Neural cell (in vitro differentiated cells): ENCODE measurements at regions not wholly inside any gene's neighbourhood (a gene's known extent, or its start where the extent isn't known, plus 50 kb on each side); places are given as distances from the start of the nearest gene placed in this dataset.

Experiments used
- H2AFZ ChIP-seq: fragments of 200-600, 300-800 bp; sonication (generic), shearing (Covaris generic); 2 replicates; pipeline ENCODE4 v1.6.0; 2014; ENCODE audit warnings: low read depth, mild to moderate bottlenecking, antibody characterized with exemption, low read length, moderate library complexity
- H3F3A ChIP-seq: fragments of 200-600 bp; shearing (Covaris generic); 2 replicates; pipeline ENCODE4 v1.6.1; 2016; ENCODE audit warnings: mild to moderate bottlenecking, moderate library complexity, mixed read lengths, antibody characterized with exemption, low read length; ENCODE audit not compliant: insufficient read depth, poor library complexity, severe bottlenecking
- H3K27ac ChIP-seq: fragments of 200-600, 300-800 bp; sonication (generic), shearing (Covaris generic); 2 replicates; pipeline ENCODE4 v1.5.1; 2014; ENCODE audit warnings: mild to moderate bottlenecking, low read length, moderate library complexity
- H3K27me3 ChIP-seq: fragments of 300-800, 200-600 bp; sonication (generic), shearing (Covaris generic); 2 replicates; pipeline ENCODE4 v1.6.0; 2014; ENCODE audit warnings: mild to moderate bottlenecking, low read depth, low read length, moderate library complexity; ENCODE audit not compliant: insufficient read depth
- H3K36me3 ChIP-seq: fragments of 300-800, 200-600 bp; sonication (generic), shearing (Covaris generic); 2 replicates; pipeline ENCODE4 v1.5.1; 2014; ENCODE audit warnings: mild to moderate bottlenecking, antibody characterized with exemption, low read length, moderate library complexity; ENCODE audit not compliant: insufficient read depth
- H3K4me2 ChIP-seq: fragments of 300-800, 200-600 bp; sonication (generic), shearing (Covaris generic); 2 replicates; pipeline ENCODE4 v1.6.0; 2014; ENCODE audit warnings: mild to moderate bottlenecking, low read length
- H3K4me3 ChIP-seq: fragments of 300-800, 200-600 bp; sonication (generic), shearing (Covaris generic); 2 replicates; pipeline ENCODE4 v1.5.1; 2014; ENCODE audit warnings: mild to moderate bottlenecking, low read length, moderate library complexity
- H3K79me2 ChIP-seq: fragments of 200-600 bp; shearing (Covaris generic); replicated peaks from 2 replicates; pipeline ENCODE4 v1.6.0; 2014; ENCODE audit warnings: mild to moderate bottlenecking, low read length, moderate library complexity; ENCODE audit not compliant: insufficient read depth
- H3K9ac ChIP-seq: fragments of 300-800, 200-600 bp; sonication (generic), shearing (Covaris generic); 2 replicates; pipeline ENCODE4 v1.6.1; 2016; ENCODE audit warnings: mild to moderate bottlenecking, low read length, mixed read lengths
- H3K9me2 ChIP-seq: fragments of 200-600 bp; shearing (Covaris generic); 2 replicates; pipeline ENCODE4 v1.6.1; 2016; ENCODE audit warnings: mild to moderate bottlenecking, low read length, mixed read lengths; ENCODE audit not compliant: insufficient read depth
- H3K9me3 ChIP-seq: fragments of 200-600, 300-800 bp; sonication (generic), shearing (Covaris generic); 2 replicates; pipeline ENCODE4 v1.6.1; 2016; ENCODE audit warnings: mild to moderate bottlenecking, mixed run types, low read length, moderate library complexity, mixed read lengths
- H4K20me1 ChIP-seq: fragments of 200-600 bp; shearing (Covaris generic); 2 replicates; pipeline ENCODE4 v1.6.1; 2016; ENCODE audit warnings: mild to moderate bottlenecking, mixed run types; ENCODE audit not compliant: insufficient read depth
- EP300 ChIP-seq: fragments of 450-650 bp; conservative IDR thresholded peaks from 2 replicates; pipeline ENCODE4 v1.6.1; 2014; ENCODE audit warnings: antibody characterized with exemption, mild to moderate bottlenecking, moderate library complexity; ENCODE audit not compliant: poor library complexity, severe bottlenecking
- EZH2 ChIP-seq: fragments of 200-600, 300-800 bp; shearing (Covaris generic), sonication (generic); IDR thresholded peaks from 2 replicates; pipeline ENCODE4 v1.6.1; 2014; ENCODE audit warnings: antibody characterized with exemption, low read length, borderline replicate concordance, mild to moderate bottlenecking; ENCODE audit not compliant: insufficient read depth, poor library complexity, severe bottlenecking
- MXI1 ChIP-seq: fragments of 450-650 bp; conservative IDR thresholded peaks from 2 replicates; pipeline ENCODE4 v1.6.1; 2014; ENCODE audit warnings: antibody characterized with exemption, mild to moderate bottlenecking; ENCODE audit not compliant: poor library complexity, severe bottlenecking
- POLR2AphosphoS5 ChIP-seq: IDR thresholded peaks from 2 replicates; pipeline ENCODE4 v1.6.1; 2012
- RAD21 ChIP-seq: fragments of 450-650 bp; conservative IDR thresholded peaks from 2 replicates; pipeline ENCODE4 v1.6.1; 2014; ENCODE audit warnings: antibody characterized with exemption, mild to moderate bottlenecking, moderate library complexity
- REST ChIP-seq: IDR thresholded peaks from 2 replicates; pipeline ENCODE4 v1.6.1; 2012; ENCODE audit warnings: borderline replicate concordance
- SMC3 ChIP-seq: fragments of 450-650 bp; conservative IDR thresholded peaks from 2 replicates; pipeline ENCODE4 v1.6.1; 2014; ENCODE audit warnings: antibody characterized with exemption, mild to moderate bottlenecking, moderate library complexity; ENCODE audit not compliant: poor library complexity
- TAF1 ChIP-seq: IDR thresholded peaks from 2 replicates; pipeline ENCODE4 v1.6.1; 2012; ENCODE audit warnings: low read depth
- TF ChIP-seq, protein P1 (sequence below): fragments of 450-650 bp; IDR thresholded peaks from 2 replicates; pipeline ENCODE4 v1.5.1; 2014; ENCODE audit warnings: antibody characterized with exemption, mild to moderate bottlenecking, moderate library complexity; ENCODE audit not compliant: poor library complexity, severe bottlenecking

GRCh38 chr7:106346167-106346677 is 61.4 kb upstream of the NAMPT start:
- no peak overlapping the region for H3K9ac ChIP-seq
- H3K9me3 ChIP-seq, result no peaks in the 10 kb centered on the region
- H3K27me3 ChIP-seq, result no peaks in the 10 kb centered on the region
- no peak overlapping the region for H3K4me3 ChIP-seq
- no peak overlapping the region for H2AFZ ChIP-seq
- no peaks in the 10 kb centered on the region for H3F3A ChIP-seq
- H3K79me2 ChIP-seq, result no peaks in the 10 kb centered on the region
- H4K20me1 ChIP-seq, result no peaks in the 10 kb centered on the region
- no peak for TF ChIP-seq SMC3
- no peak for TF ChIP-seq MXI1
- TF ChIP-seq REST, result no peak
- no peak for TF ChIP-seq POLR2AphosphoS5
- TF ChIP-seq EZH2, result no peak
- TF ChIP-seq, protein P1, sequence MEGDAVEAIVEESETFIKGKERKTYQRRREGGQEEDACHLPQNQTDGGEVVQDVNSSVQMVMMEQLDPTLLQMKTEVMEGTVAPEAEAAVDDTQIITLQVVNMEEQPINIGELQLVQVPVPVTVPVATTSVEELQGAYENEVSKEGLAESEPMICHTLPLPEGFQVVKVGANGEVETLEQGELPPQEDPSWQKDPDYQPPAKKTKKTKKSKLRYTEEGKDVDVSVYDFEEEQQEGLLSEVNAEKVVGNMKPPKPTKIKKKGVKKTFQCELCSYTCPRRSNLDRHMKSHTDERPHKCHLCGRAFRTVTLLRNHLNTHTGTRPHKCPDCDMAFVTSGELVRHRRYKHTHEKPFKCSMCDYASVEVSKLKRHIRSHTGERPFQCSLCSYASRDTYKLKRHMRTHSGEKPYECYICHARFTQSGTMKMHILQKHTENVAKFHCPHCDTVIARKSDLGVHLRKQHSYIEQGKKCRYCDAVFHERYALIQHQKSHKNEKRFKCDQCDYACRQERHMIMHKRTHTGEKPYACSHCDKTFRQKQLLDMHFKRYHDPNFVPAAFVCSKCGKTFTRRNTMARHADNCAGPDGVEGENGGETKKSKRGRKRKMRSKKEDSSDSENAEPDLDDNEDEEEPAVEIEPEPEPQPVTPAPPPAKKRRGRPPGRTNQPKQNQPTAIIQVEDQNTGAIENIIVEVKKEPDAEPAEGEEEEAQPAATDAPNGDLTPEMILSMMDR, result no peak
- TF ChIP-seq RAD21, result no peak
- no peak for TF ChIP-seq EP300
- no peak for TF ChIP-seq TAF1
- no peaks in the 10 kb centered on the region for H3K9me2 ChIP-seq
- no peaks in the 10 kb centered on the region for H3K36me3 ChIP-seq
- H3K27ac ChIP-seq, result no peak overlapping the region
- H3K4me2 ChIP-seq, result no peak overlapping the region

DNA sequence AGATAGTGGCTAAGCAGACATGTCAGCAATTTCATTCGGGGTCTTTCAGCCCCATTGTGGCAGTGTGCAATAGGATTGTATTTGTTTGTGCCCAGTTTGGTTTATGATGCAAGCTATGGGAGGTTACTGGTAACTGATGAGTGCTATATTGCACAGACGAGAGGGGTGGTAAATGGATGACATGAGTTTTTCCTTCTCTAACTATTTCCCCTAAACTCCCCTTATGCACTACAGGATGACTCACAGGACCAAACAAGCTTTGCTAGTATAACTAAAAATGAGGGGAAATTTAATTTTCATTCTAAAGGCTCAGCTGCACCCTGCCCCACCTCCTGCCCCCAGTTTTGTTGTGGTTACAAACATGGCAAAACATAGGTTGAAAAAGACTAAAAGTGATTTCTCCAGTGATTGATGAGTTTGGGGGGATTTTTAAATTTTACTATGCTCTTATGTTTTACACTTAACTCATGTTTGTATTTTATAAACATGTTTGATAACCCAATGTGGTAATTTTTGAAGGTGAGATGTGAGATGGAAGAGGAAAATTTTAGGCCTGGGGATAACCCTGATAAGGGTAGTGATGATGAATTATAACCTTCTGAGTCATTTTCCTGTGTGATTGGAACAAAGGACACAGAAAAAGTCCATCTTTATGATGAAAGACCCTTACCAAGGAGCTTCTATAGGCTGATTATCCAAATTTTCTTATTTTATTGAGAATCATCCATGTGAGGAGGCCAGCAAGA is 60.8 kb upstream of the NAMPT start:
- Histone ChIP-seq H4K20me1 (no peaks in the 10 kb centered on the region), H2AFZ (no peak overlapping the region), H3K9me3 (no peaks in the 10 kb centered on the region), H3K36me3 (no peaks in the 10 kb centered on the region), H3K4me3 (no peak overlapping the region), H3K27me3 (no peaks in the 10 kb centered on the region), H3K9ac (no peak overlapping the region), H3F3A (no peaks in the 10 kb centered on the region), H3K9me2 (no peaks in the 10 kb centered on the region), H3K27ac (no peak overlapping the region), H3K4me2 (no peak overlapping the region), H3K79me2 (no peaks in the 10 kb centered on the region)
- TF ChIP-seq RAD21, result no peak
- no peak for TF ChIP-seq SMC3
- no peak for TF ChIP-seq EZH2
- no peak for TF ChIP-seq POLR2AphosphoS5
- TF ChIP-seq, protein P1, result no peak
- TF ChIP-seq EP300, result no peak
- TF ChIP-seq REST, result no peak
- TF ChIP-seq MXI1, result no peak
- TF ChIP-seq TAF1, result no peak
